Stimulated activated naive CD4-positive, alpha-beta T cell (primary cell): ENCODE measurements at regions not wholly inside any gene's neighbourhood (a gene's known extent, or its start where the extent isn't known, plus 50 kb on each side); places are given as distances from the start of the nearest gene placed in this dataset.
A peak's percentile ranks its signal among the peaks of the same experiment; 100 is the strongest.

Experiments used
- DNase-seq, 6 experiments: peaks; one replicate each; lab custom pipeline; 2025; lab: John Stamatoyannopoulos, UW

DNA sequence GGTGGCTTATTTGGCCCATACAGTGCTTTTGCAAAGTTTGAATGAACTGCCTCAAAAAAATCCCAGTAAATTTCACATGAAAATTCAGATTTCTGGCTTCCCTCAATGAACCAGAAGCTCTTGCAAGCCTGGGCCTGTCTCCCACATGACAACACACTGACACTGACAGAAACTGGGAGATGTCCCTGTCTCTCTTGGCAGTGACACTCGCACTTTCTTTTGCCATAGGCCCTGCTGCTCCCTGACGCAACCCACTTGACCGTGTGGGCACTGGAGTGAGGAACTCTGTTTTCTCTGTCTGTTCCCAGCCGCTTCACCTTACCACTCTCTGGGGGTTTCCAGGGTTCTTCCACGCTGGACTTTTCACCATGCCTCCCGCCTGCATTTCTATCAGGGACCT is 524.5 kb downstream of the SHQ1 start:
- DNase-seq, result no peak

DNA sequence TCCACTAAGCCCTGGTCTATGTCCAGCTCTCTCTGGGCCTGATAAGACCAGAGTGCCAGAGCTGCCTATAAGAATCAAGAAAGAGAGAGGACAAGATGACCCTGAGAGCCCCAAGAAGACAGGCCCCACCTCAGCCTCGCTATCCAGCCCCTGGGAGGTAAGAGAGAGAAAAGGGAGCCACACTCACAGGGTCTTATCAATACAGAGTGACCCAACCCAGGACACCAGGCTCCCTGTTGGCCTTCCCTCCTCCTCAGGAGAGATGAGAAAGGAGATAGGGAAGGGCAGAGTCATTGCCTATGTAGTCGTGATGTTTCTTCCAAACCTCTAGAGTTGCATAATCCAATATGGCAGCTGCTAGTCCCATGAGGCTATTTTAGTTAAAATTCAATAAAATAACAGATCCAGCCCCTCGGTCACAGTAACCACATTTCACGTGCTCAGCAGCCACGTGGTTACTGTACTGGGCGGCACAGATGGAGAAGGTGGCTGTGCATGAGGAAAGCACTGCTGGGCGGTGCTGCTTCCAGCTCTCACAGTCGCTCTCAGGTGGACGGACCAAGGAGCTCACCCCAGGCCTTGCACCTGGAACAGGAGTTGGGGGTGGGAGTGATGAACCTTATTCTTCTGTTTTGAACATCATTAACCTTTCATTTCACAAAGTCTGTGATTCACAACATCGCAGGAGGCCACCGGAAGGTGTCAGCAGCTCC is 525.8 kb downstream of the SHQ1 start:
- DNase-seq, result no peak

DNA sequence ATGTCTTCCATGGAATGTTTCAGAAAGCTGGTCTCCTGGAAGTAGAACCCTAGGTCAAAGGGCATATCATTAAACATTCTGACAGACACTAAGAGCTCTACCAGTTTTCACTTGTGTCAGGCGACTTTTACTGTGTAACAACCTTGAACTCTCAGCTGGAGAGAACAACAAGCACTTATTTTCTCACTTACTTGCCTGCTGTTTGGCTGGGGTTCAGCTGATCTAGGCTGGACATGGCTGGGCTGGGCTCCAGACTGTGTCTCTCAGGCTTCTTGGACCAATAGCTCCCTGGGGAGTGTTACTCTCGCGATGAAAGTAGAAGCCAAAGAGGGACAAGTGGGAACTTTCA is 527.3 kb downstream of the SHQ1 start:
- DNase-seq, result no peak

DNA sequence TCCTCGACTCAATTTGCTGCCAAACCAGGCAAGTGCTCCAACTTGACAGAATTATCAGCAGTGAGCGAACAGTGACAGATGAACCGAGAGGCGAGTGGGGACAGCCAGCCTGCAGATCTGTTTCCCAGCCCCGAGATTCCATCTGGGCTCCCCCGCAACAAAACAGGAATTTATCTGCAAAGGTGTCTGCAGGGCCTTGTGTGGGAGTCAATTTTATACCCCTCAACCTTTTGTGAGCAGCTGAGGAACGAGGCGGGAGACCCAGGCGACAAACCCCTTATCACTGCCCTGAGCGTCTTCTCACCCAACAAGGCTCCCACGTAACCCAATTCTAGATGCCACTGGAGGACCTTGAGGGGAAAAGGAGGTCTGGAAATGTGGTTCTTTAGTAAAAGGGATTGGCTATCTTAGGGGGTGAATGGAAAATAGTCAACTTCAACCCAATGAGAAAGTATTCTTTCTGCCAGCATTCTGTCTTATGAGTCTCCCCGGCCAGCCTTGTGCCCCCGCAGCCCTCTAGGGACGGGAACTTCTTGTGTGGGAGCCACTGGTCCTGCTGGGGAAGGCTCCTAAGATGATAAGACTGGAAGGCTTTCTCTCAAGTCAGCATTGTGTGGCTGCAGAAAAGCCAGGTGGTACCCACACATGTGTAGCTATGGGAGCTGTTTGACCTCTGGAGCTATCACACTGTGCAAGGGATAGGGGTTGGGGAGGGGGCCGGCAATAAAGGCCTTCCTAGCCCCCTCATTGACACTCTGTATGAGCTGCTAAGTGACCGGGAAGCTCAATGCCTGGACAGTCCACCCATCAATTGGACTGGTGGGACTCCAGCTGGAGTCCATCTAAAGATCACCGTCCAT is 527.9 kb downstream of the SHQ1 start:
- no peak for DNase-seq

DNA sequence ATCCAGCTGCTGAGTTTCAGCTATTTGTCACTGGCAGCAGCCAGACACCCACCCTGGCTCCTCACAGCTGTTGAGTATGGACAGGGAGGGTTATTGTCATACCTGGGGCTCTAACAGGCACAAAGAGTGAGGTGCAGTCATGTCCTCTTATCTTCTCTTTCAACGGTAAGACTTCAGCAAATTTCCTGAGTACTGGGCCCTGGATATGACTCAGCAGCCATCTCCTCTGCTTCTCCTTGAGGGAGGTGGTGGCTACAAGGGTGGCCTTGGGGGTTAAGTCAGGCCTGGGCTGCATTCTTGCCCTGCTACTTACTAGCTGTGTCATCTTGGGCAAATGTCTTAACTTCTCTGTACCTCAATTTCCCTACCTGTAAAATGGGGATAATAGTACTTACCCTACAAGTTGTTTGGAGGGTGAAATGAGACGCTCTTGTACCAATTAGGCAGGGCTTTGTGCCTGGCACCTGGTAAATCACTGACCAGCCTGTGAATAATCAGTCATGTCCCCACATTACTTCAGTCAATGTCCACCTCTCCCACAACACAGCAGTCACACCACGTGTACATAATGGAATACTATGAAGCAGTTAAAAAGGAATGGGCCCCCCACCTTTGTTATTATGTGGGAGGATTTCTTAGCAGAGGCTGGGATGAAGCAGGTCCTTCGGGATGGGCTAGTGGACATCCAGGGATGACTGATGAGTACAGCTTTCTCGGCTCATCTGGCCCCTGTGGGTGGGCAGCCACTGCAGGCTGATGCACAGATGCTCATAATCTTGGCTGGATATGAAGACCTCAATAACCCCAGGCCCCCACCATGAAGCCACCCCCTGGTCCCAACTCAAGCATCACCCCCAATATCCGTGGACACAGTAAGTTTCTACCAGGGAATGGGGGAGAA is 528.8 kb downstream of the SHQ1 start:
- DNase-seq, result no peak

DNA sequence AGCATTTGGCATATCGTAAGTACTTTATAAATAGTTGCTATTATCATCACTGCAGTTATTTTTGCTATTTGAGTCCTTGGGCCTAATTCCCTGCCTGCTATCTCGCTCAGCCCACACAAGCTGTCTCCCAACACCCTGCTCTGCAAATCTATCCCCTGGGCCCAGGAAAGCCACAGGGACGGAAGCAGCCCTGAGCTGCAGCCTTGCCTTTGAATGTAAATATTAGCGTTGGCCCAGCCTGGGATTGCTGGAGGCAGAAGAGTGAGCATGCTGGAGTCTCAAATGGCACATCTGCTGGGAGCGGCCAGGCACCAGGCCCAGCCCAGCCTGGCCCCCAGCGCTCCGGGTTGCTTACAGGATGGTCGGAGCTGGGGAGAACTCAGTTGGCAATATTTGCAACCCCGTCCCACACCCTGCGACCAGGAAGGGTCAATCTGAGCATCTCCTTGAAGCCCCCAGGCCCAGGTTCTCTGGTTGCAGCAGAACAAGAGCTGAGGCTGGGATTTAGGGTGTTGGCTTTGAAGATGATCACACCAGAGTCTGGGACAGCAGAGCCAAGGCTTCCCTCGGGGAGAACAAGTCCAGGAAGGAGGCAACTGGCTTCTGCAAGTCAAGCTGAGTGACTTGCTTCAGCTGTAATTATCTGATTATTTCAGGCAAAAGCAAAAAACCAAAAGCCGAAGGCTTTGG is 529.6 kb downstream of the SHQ1 start:
- DNase-seq, result no peak

DNA sequence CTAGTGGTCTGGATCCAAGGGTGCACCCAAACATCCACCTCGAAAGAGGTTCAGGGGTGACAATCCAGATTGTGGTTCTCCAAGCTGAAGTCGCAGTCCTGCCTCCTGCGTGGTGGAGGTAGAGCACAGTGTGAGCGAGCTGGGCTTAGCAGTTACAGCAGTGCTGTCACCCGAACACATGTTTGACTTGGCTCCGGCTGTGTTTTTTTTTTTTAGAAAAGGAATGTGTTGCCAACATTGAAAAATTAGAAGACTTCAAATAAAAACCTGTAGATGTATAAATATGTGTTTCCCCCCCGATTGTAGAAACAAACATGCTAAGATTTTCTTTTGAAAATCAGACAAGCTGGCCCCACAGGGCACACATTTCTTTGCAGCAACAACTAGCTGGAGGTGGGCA is 530.8 kb downstream of the SHQ1 start:
- DNase-seq, result no peak

DNA sequence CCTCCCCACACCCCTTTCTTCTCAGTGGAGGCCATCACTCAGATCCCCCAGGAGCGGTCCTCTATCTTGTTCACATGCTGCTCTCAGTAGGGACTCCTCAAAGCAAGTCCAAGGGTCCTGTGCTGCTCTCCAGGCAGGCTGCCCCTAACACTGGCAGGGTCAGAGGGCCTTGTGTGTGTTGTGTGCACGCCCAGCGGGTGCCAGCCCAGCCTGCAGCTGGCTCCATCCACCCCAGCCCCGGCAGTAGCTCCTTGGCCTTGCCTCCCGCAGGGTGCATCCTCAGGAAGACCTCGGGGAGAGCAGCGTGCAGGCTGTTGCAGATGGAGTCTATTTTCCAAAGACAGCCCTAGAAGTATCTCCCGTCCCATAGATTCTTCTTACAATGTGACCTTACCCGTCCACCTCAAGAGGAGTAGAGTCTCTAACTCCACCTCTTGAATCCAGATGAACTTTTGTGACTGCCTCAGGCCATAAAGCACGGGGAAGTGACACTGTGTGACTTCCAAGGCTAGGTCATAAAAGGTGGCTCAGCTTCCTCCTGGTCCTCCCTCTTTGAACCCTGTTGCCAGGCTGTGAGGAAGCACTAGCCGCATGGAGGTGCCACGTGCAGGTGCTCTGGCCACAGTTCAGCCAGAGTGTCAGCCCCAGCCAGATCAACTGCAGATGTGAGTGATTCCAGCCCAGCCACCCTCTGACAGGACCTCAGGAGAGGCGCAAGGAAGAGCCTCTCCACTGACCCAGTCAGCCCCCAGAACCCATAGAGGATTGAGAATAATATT is 531.6 kb downstream of the SHQ1 start:
- DNase-seq, result no peak

DNA sequence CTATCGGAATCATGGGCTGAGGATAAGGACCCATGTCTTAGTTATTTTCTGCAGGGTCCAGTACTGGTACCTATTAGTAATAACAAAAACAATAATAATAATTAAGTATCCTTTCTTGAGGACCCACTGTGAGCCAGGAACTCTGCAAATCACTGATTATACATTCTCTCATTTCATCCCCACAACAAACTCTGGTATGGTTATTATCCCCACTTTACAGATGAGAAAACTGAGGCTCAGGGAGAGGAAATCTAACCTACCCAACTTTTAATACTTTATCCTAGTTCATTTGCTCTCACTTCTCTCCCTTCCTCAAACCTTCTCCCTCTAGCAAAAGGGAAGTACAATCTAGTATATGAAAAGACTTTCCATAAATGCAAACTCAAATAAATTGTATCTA is 528.4 kb upstream of the PROK2 start:
- no peak for DNase-seq

DNA sequence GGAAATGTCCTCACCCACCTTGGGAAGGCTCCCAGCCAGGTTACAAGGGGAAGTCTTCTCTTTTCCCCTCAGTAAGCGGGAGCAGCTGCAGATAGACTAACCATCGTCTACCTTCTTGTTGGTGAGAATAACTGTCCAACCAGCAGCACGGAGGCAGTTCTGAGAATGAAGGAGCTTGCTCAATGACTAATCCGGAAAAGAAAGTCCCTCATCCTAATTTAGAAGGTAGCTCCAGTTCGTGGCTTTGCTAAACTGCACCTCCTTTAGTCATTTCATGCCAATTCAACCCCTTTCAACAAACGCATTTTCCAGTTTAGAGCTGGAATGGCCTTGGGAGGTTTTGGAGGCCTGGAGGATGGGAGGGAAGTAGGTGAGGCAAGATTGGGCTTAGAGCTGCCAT is 527.4 kb upstream of the PROK2 start:
- DNase-seq, result no peak

DNA sequence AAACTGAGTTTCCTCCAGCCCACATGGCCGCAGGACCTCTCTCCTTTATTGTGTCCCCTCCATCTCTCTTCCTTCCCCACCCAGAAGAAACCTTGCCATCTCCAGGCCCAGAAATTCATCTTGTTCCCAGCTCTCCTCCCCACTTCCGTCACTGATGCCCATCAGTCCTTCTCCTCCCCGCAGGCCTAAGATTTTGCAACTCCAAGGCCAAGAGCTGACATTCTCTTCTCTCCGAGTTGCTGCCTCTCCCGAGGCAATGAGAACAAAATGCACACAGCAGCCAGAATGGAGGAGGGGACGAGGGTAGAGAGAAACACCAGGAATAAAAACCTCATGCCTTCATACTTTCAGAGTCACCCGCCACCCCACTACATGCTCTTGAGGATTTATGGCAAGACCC is 526.5 kb upstream of the PROK2 start:
- no peak for DNase-seq

DNA sequence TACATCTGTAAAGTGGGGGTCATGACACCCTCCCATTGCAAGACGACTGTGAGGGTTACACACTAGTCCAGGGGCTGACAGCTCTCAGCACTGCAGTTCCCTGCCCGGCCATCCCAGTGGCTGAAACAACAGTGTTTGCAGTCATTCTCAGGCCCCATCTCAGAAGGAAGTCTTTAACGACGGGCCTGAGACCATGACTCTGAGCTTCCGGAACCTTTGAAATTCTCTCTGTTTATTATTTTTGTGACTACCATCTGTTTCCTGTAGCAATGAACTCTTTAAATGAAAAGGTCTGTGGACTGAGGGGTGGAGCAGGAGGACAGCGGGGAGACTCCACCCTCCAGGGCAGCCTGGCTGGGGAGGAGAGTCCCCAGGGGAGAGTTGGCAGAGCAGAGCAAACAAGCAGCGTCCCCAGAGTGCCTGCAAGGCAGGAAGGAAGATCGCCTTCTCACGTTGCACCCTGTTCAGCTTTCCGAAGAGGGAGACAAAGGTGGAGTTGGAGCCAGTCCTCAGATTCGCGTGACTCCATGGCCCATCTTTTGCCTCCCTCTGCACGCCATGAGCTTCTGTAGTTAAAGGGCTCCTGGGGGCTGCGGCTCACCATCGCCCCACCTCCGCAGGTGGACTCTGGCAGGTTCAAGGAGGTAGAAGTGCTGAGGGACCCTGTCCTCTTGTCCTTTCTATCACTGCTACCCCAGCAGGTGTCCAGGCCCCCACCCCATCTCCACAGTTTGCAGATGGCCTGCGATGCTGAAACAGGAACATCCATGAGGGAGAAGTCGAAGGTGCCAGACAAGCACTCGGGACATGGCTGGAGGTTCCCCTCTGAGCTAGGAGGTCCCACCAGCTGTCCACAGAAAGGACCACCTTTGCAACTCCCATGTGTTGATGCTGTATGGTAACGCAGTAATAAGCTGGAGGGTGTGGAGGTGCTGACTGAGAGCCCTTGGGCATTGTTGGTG is 525.8 kb upstream of the PROK2 start:
- DNase-seq, result peak in 4 of 6 experiments; percentile 4 to 65 (median 23)

DNA sequence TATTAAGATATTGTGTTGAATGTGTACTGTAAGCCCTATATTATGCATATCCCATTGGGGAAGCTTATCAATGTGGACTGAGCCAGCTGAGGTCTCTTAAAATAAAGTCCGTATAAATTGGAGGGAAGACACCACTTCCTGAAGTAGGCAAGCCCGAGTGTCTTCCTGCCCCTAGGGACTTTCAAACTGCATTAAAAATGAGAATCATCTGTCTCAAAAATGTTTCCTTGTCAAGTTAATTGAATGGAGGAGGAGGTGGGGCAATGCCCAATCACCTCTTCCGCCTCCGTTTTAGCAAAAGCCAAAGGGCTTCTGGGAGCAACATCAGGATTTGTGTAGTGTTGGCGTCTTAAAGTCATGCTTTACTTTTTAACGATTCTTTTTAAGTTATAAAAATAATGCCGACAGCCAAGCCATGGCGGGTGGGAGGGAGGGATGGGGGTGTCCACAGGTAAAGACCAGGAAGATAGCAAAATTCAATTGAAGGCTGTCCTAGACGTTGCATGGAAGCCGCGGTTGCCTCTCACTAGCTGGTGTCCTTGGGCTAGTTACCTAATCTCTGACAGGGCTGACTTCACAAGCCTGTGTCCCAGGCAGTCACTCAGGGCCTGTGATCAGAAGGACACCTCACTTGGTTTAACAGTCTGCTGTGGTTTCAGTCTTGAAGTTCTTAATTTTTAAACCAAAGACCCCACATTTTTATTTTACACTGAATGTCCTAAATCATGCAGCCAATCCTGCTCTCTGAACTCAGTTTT is 524.9 kb upstream of the PROK2 start:
- DNase-seq, result peak in 1 of 6 experiments; percentile 2

DNA sequence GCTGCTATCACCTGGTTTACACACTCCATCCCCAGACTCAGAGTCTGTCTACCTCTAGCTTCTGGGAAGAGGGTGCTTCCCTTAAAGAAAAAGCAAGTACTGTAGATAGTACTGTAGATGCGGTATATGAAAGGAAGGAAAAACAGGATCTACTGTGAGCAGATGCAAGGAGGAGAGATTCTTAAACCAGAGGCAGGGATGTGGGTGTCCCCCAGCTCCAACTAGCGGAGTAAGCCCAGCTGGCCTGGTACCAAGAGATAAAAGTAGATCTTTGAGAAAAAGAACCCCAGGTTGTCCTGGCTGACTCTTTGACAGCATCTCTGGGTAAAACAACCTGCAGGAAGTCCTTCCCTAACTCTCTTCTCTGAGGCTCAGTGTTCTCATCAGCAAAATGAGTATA is 523.7 kb upstream of the PROK2 start:
- DNase-seq, result no peak

DNA sequence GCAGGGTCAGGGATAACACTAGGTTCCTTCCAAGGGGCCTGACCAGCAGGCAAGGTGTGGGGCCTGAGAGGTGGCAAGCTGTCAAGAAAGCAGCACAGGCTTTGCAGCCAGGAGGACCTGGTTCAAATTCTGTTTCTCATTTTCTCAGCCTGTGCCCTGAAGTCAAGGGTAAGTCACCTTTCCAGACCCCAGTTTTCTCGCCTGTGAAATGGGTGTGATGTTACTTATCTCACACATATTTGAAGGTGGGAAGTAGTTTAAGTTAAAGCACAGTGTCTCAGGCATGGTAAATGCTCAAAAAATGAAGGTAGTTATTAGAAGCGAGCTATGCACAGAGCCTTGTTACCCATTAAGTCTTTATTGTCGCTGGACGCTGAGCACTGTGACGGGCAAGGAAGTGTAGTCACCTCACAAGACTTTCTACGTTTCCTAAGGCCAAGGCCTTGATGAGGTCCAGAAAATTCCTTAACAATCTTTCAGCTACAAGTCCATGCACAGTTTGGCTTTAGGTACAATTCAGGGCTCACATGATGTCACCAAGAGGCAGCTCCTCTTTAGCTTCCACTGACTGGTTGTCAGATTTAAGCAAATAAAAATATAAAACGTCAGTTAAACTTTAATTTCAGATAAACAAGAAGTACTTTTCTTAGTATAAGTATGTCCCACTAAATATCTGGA is 522.6 kb upstream of the PROK2 start:
- no peak for DNase-seq

DNA sequence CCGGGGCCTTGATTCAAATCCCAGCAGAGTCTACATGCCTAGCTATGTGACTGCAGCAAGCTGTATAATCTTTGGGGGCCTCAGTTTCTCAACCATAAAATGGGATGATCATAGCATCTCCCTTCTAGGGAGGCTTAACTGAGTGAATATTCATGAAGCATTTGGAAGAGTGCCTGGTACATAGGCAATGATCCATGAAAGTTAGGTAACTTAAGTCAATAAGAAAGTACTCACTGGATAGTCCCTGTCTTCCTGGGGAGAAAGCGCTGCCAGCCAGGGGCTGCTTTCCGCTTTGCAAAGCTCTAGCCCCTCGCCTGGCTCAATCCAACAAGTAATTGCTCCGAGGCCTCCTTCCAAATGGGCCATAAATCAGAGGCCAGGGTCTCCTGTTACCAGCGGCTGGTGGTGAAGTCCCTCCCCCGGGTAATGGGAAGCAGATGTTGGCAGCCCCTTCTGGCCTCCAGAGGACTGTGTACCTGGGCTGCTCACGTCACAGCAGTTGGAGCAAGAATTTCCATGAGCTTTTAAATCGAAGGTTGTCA is 521.9 kb upstream of the PROK2 start:
- DNase-seq, result no peak

DNA sequence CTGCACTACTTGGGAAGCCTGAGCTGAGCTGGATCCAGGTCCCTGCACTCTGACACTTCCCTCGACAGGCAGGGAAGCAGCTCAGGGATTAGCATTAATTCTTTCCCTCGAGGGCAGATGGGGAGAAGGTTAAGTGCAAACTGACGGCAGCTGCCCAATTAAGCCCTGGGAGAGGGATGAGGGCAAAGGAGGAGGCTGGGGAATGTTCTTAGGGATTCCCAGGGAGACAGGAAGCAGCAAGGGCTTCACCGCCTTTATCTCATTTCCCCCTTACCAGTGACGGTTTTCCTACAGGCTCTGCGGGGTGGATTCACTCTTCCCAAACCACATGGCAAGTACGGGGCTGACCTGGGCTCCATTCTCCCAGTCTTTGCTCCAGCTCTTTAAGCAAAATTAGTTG is 519.0 kb upstream of the PROK2 start:
- no peak for DNase-seq

DNA sequence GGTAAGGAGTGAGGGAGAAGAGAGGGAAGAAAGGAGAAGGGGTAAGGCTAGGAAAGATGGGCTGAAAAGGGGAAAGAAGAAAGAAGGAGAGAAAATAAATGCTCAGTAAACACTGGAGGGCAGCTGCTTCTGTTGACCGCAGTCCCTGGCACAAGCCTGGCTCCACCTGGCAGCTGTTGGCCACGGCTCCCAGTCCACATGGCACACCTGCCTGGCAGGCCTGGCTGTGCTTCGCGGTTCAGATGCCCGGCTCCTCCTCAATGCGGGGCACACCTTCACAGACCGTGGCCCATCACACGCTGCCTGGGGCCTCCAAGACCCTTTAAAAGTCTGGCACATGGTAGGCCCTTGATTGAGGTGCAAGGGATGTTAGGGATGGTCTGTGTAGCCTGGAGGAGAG is 516.8 kb upstream of the PROK2 start:
- DNase-seq, result no peak
